Endometrium (tissue), 2 donors: ENCODE measurements at regions not wholly inside any gene's neighbourhood (a gene's known extent, or its start where the extent isn't known, plus 50 kb on each side); places are given as distances from the start of the nearest gene placed in this dataset.

Experiments
- FAIRE-seq: peaks from 2 replicates; lab custom pipeline; 2012; peaks lifted over from hg19 to GRCh38; lab: Jason Lieb, UNC
- donor health status: control.
- donor health status: control.

DNA sequence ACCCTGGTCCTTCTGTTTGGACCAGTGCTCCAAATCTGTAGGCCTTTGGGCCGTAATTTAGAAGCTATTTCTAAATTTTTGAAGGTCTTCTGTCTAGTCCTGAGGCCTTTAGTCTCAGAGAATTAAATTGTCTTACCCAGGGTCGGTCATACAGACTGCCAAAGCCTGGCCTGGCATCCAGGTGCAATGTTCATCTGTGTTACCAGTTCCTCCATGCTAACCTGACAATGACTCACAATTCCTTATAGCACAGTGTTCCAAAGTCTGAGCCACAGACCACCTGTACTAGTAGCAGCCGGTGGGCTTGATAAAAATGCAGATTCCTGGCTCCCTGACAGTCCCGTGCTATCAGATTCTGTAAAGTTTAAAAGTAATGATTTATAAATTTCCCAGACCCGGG is 77.7 kb upstream of the MAP4K3 start:
- no peak for FAIRE-seq

GRCh38 chr2:39515273-39515896 is 78.3 kb upstream of the MAP4K3 start:
- FAIRE-seq, result no peak

DNA sequence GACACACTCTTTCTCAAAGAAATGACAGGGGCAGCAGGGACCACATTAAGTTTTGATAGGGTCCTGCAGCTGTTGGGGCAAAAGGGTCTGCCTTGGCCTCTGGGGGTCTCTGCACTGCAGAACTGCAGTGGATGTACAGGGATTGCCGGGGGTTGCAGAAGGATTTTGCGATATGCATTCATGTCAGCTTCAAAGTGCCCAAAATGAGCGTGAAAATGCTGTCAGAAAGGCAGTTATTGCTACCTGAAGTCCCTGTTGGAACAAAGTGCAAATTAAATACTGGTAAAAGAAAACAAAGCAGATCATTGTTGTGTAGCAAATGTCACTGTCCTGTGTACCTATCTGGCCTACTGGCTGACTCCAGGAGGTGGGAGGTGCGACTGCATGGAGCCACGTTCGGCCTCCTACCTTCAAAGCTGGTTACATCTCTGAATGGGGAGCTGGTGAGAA is 78.8 kb upstream of the MAP4K3 start:
- FAIRE-seq, result no peak

DNA sequence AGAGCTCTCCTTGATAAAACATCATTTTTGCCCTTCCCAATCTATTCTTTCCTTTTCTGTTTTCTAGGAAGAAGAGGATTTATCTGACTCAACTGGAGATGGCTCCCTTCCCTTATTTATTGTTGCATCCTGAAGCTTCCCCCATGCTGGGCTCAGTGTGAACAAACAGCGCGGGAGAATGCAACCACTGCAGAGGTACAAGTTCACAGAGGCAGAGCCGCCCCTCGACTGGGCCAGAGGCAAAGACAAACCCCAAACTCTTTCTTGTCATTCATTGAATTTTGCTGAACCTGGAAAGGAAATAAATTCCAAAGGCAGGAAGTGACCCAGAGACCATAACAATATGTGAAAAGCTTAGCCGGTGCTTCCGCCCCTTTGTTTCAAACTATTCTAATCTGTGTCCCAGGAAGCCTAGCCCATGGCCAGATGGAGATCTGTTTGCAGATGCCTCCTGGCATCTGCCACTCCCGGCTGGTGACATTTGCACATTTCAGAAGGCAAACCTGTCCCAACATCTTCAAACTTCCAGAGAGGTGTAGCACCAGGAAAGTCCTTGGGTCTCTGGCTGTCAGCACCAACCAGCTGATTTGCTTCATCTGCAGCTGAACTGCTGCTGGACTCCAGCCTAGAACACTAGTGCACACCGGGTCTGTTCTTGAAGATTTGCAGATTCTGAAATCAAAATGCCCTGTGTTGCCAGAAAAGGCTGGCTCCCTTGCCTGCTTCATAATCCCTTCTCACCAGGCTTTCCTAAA is 79.4 kb upstream of the MAP4K3 start:
- FAIRE-seq, result no peak

- no peak for FAIRE-seq
Measured at GRCh38 chr2:39517102-39517436, 80.0 kb upstream of the MAP4K3 start.

DNA sequence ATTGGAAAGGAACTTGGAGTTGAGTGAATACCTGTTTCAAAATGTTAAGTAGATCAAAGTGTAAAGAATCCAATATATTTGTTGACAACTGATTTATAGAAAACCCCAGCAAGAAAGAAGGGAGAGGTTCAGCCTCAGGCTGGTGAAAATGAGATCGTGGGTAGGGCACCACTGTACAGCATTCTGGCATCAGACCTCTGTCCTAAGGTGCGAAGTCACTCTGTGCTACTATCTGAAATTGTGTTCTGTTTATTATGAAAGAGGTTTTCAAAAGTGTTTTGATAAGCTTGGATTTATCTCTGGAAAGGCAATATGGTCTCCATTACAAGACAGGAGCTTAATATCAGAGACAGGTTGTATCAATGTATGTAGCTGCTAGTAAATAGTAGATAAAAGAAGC is 80.5 kb upstream of the MAP4K3 start:
- FAIRE-seq, result no peak

- no peak for FAIRE-seq
Measured at GRCh38 chr2:39519886-39520285, 82.8 kb upstream of the MAP4K3 start.

GRCh38 chr2:39521876-39522517 is 84.9 kb upstream of the MAP4K3 start:
- FAIRE-seq, result no peak

DNA sequence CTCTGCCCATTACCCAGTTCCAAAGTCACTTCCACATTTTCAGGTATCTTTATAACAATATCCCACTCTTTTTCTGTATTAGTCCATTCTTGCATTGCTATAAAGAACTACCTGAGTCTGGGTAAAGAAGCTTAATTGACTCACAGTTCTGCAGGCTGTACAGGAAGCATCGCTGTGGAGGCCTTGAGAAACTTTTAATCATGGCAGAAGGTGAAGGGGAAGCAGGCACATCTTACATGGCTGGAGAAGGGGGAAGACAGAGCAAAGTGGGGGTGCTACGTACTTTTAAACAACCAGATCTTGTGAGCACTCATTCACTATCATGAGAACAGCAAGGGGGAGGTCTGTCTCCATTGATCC is 85.4 kb upstream of the MAP4K3 start:
- no peak for FAIRE-seq

- no peak for FAIRE-seq
Measured at GRCh38 chr2:39523308-39524044, 86.4 kb upstream of the MAP4K3 start.

- no peak for FAIRE-seq
Measured at GRCh38 chr2:39524061-39524460, 87.0 kb upstream of the MAP4K3 start.

- FAIRE-seq, result no peak
Measured at GRCh38 chr2:39524756-39525635, 87.9 kb upstream of the MAP4K3 start.

DNA sequence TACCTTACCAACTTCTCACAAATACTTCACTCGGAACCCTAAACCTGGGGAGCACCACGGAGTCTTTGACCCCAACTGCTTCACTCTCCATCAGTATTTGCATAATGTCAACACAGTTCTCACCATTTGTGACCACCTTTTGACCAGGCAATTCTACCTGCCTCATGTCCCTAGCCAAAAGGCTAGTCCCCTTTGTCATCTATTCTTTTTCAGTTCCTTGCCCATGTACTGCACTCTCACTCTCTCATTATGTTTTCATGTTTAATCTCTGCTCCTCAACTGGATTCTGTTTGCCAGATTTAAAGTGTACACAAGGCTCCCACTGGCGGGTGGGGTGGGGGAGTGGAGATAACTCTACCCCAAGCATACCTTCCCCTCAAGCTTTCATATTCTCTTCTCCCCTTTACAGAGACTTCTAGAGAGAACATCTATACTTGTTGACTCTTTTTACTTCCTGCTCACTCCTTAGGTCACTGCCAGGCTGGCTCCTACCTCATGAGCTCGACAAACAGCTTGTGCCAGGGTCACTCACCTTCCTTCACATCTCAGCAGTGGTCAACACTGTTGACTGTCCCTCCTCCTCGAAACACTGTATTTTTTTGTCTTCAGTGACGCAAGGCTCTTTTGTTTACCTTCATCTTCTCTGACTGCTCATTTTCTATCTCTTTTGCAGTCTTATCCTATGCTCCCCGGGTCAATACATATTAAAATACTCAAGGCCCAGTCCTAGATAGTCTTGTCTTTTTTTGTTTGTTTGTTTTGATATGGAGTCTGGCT is 88.7 kb upstream of the MAP4K3 start:
- no peak for FAIRE-seq

- FAIRE-seq, result no peak
Measured at GRCh38 chr2:39528701-39529100, 91.6 kb upstream of the MAP4K3 start.

GRCh38 chr2:39529836-39530235 is 92.8 kb upstream of the MAP4K3 start:
- FAIRE-seq, result no peak

- no peak for FAIRE-seq
Measured at GRCh38 chr2:39530411-39530866, 93.4 kb upstream of the MAP4K3 start.

DNA sequence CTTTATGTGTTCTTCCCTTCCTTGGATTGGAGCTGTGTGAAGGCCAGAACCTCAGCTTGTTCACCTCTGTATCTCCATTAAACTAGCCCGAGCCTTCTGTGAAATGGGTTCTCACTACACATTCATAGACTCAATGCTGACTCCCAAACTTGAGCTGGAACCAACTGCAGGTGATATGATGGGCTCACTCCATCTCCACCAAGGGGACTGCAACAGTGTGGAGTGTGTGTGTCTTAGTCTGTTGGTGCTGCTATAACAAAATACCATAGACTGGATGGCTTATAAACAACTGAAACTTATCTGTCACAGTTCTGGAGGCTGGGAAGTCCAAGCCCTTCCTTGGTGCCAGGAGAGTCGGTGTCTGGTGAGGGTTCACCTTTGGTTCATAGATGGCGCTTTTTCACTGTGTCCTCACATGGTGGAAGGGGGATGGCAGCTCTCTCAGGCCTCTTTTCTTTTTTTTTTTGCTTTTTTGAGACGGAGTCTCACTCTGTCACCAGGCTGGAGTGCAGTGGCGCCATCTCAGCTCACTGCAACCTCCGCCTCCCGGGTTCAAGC is 94.2 kb upstream of the MAP4K3 start:
- FAIRE-seq, result no peak

DNA sequence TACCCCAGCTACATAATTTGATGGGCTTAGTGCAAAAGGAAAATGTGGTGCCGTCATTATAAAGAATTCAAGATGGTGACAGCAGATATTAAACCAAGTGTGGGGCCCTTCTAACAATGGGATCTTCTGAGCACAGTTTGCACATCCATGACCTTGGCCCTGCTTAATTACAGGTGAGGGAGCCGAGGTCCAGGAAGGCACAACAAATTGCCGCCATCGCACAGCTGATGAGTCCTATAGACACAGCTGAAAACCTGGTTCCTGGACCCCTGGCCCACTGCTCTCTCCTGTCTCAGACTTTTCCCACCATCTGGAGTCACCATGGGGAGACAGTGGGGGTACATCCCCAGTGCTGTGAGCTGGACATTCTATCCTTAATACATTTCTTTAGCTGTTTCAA is 95.8 kb upstream of the MAP4K3 start:
- FAIRE-seq, result no peak

DNA sequence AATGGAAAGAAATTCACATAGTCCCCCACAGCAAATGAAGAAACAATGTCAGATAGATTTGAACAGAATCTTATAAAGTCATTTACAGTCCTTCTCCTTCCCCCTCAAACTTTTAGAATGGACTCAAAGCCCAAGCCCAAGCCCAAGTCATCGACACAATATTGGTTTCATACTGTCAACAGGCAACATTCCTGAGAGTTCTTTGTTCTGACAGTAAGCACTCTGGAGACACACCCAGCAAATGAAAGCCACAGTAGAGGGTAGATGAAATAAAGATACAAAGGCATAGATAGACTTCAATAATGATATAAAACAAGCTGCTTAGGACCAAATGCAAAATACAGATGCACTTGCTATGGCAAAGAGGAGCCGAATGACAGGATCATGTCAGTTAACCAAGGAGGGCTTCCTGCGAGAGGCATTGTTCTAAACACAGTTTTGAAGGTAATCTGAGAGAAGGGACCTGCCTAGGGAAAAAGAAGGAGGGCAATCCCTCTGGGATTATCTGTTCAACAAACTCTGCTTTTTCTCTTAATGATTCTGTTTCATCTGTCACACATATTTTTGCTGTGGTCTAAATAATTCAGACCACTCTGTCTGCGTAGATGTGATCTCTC is 97.1 kb upstream of the MAP4K3 start:
- no peak for FAIRE-seq

GRCh38 chr2:39535636-39536185 is 98.6 kb upstream of the MAP4K3 start:
- FAIRE-seq, result no peak
